ENCODE measurements at regions not wholly inside any gene's neighbourhood (a gene's known extent, or its start where the extent isn't known, plus 50 kb on each side); places are given as distances from the start of the nearest gene placed in this dataset.

- DNase-seq (ENCODE audit: low spot score in 2 of 2) = no peak
- WGBS = 85% methylated on average over 6 of the region's 6 CpGs
Observed at GRCh38 chr4:14716691-14717090, 285.6 kb upstream of the CPEB2 start.

GRCh38 chr4:14719053-14719452, 283.2 kb upstream of the CPEB2 start:
- no peak for DNase-seq (ENCODE audit: low spot score in 2 of 2)
- TF ChIP-seq EP300 (IDR thresholded peaks at IDR 0.05) = no peak
- no peak for TF ChIP-seq CTCF (IDR thresholded peaks at IDR 0.05)
- TF ChIP-seq POLR2A (IDR thresholded peaks at IDR 0.05) = no peak
- TF ChIP-seq POLR2AphosphoS5 (IDR thresholded peaks at IDR 0.05) = no peak
- Histone ChIP-seq H3K27ac (no peak overlapping the region), H3K4me3 (no peak overlapping the region), H3K27me3 (no peaks in the 10 kb centered on the region), H3K36me3 (no peaks in the 10 kb centered on the region), H3K9me3 (no peaks in the 10 kb centered on the region), H3K4me1 (no peaks in the 10 kb centered on the region)
- 13% methylated on average over 2 of the region's 3 CpGs for WGBS

More at GRCh38 chr4:14716691-14717090, 285.6 kb upstream of the CPEB2 start:
- no peaks in the 10 kb centered on the region for H3K36me3 ChIP-seq
- no peaks in the 10 kb centered on the region for H3K9me3 ChIP-seq
- no peak for TF ChIP-seq EP300 (IDR thresholded peaks at IDR 0.05)
- no peak for TF ChIP-seq POLR2A (IDR thresholded peaks at IDR 0.05)
- TF ChIP-seq POLR2AphosphoS5 (IDR thresholded peaks at IDR 0.05) = no peak
- TF ChIP-seq CTCF (IDR thresholded peaks at IDR 0.05) = no peak
- no peak overlapping the region for H3K4me3 ChIP-seq
- H3K27me3 ChIP-seq = no peaks in the 10 kb centered on the region
- H3K27ac ChIP-seq = no peak overlapping the region
- H3K4me1 ChIP-seq = no peaks in the 10 kb centered on the region

GRCh38 chr4:14726441-14726840, 275.8 kb upstream of the CPEB2 start:
- H3K9me3 ChIP-seq = no peaks in the 10 kb centered on the region
- no peaks in the 10 kb centered on the region for H3K36me3 ChIP-seq
- no peak overlapping the region for H3K4me3 ChIP-seq
- H3K27ac ChIP-seq = peak overlapping the region; percentile 10
- DNase-seq (ENCODE audit: low spot score in 2 of 2) = no peak
- 30% methylated on average over 3 of the region's 3 CpGs for WGBS
- no peak for TF ChIP-seq EP300 (IDR thresholded peaks at IDR 0.05)
- TF ChIP-seq CTCF (IDR thresholded peaks at IDR 0.05) = no peak
- no peak for TF ChIP-seq POLR2AphosphoS5 (IDR thresholded peaks at IDR 0.05)
- TF ChIP-seq POLR2A (IDR thresholded peaks at IDR 0.05) = no peak
- H3K4me1 ChIP-seq = peaks cover 6% of the 10 kb centered on the region
- no peaks in the 10 kb centered on the region for H3K27me3 ChIP-seq

- no peak for DNase-seq (ENCODE audit: low spot score in 2 of 2)
- Histone ChIP-seq H3K27ac (peak overlapping the region; percentile 10), H3K27me3 (no peaks in the 10 kb centered on the region), H3K36me3 (no peaks in the 10 kb centered on the region), H3K4me1 (peaks cover 6% of the 10 kb centered on the region), H3K4me3 (no peak overlapping the region), H3K9me3 (no peaks in the 10 kb centered on the region)
- no peak for TF ChIP-seq POLR2A (IDR thresholded peaks at IDR 0.05)
- no peak for TF ChIP-seq EP300 (IDR thresholded peaks at IDR 0.05)
- TF ChIP-seq CTCF (IDR thresholded peaks at IDR 0.05) = no peak
- TF ChIP-seq POLR2AphosphoS5 (IDR thresholded peaks at IDR 0.05) = no peak
- 50% methylated on average over 4 of the region's 4 CpGs for WGBS
Observed at GRCh38 chr4:14726877-14727361, 275.4 kb upstream of the CPEB2 start.

GRCh38 chr4:14729282-14730000, 272.8 kb upstream of the CPEB2 start:
- Histone ChIP-seq H3K36me3 (no peaks in the 10 kb centered on the region), H3K4me3 (no peak overlapping the region), H3K27ac (no peak overlapping the region), H3K4me1 (peaks cover 6% of the 10 kb centered on the region), H3K27me3 (no peaks in the 10 kb centered on the region), H3K9me3 (no peaks in the 10 kb centered on the region)
- TF ChIP-seq POLR2AphosphoS5 (IDR thresholded peaks at IDR 0.05) = no peak
- no peak for TF ChIP-seq CTCF (IDR thresholded peaks at IDR 0.05)
- TF ChIP-seq EP300 (IDR thresholded peaks at IDR 0.05) = no peak
- TF ChIP-seq POLR2A (IDR thresholded peaks at IDR 0.05) = no peak
- no peak for DNase-seq (ENCODE audit: low spot score in 2 of 2)
